NCI-H2171 treated with DMSO at 0.1 percent for 48 hours (cell line): ENCODE measurements at regions not wholly inside any gene's neighbourhood (a gene's known extent, or its start where the extent isn't known, plus 50 kb on each side); places are given as distances from the start of the nearest gene placed in this dataset.

Source experiments
- DNase-seq: peaks from one replicate; lab custom pipeline; 2025; lab: John Stamatoyannopoulos, UW

DNA sequence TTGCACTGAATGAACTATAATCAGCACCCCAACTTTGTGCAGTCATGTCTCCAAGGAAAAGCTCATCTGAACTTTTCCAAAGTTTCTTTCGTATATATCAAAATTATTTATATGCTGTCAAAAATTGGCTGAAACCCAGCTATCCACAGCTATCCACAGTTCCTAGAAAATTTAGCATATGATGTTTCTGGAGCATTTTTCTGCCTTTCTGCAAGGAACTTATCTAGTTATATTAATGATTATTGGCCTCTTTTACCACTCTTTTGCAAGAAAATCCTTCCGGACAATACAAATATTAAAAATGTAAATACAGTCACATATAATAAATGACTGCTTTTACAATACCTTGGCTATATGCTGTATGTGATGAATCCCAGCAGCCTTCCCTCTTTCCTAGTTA lies 270.2 kb downstream of the TMEM167A start:
- no peak for DNase-seq

DNA sequence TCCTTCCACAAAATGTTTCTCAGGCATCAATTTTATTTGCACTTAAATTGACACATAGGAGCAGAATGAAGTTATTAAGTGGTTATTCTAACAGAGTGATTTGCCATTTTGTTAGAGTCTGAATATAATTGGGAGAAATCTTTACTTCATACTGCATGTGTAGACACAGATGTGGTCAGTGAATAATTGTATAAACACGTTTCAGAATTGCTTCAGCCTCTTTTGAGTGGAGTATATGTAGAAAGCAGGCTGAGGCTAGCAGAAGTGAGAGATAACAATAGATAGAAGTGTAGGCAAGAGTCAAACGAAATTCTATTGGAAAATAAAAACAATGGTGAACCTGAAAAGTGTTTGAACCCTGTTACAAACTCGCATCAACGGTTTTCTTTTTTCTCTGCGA lies 270.7 kb downstream of the TMEM167A start:
- DNase-seq, result no peak

DNA sequence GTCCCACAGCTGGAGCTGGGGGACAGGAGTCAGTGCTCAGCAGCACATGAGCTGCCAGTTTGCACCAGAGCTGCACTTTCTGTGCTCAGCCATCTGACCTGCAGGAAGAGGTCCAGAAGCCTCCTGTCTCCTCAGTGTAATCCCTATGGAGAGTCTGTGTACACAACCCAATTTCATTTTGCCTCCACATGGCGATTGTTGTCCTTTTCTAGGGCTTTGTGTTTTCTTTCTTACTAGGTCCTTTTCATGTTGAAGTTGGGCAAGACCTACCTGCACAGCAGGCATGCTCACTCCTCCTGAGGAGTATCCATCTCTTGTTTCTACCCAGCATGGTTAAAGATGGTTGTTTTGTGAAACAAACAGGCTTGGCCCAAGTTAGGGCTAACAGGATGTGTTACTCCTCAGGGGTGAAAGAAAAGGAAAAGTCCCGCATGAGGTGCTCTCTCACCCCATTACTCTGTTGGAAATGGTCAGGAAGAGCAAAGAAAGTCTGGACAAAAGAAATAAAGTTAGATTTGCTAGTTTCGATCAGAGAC lies 273.0 kb downstream of the TMEM167A start:
- no peak for DNase-seq

DNA sequence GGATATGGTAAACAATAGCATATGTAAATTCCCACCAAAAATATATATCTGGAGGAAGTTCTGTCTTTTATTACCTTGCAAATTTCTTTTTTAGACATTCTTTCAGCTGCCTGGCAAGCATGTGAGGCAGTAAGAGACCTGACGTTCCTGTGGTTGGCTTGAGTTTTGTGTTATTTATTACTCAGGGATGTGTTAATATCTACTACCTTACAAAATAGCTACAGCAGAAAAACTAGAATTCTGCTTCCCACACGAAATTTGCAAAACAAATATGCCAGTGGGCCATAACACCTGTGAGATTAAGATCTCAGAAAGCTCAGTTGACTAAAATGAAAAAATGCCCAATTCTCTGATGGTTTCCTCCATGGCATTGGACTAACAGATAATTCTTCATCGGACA lies 274.2 kb downstream of the TMEM167A start:
- no peak for DNase-seq

DNA sequence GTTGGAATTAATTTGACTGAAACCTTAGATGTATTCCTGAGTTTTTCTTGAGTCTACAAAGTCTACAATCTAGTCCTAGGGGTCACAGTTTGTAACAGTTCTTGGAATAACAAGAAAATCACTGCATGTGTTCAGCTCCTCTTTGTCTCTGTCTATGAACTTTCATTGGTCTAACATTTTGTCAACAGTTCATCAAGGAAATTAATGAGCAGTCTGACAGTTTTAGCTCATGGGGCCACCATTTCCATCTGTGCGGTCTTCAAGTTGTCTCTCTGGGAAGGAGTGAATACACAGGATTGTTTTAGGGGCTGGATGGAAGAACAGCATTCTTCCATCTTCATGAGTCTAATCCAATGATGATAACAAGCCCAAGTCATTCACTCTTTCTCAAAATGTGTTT lies 276.4 kb downstream of the TMEM167A start:
- no peak for DNase-seq

DNA sequence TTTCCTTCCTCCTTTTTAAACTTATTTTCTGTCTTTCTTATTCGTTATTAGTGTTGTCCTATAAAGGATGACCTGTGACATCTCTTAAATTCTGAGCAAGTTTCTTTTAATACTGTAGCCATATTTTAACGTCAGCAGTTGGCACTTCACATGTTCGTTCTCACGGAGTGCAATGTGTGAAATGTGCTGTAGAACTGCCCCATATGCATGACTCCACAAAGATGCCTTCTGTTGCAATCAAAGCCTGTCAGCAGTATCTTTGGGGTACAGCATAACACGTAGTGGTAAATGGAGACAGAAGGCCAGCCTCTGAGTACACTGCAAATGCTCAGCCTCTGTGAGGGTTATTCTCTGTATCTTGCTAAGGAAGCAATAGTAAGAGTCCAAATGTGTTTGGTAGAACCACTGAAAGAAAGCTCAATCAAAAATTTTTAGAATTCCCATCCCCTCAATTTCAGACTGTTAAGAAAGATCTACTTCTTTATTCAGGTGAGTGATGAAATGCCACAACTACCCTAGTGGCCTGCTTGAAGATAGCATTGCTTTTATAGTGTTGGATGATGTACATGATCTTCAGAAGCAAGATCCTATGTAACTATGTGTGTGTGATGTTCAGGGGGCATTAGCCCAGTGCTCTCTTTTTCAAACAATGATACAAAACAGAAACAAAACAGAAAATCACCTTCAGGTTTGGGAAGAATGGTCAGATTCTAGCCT lies 277.7 kb downstream of the TMEM167A start:
- DNase-seq, result no peak

DNA sequence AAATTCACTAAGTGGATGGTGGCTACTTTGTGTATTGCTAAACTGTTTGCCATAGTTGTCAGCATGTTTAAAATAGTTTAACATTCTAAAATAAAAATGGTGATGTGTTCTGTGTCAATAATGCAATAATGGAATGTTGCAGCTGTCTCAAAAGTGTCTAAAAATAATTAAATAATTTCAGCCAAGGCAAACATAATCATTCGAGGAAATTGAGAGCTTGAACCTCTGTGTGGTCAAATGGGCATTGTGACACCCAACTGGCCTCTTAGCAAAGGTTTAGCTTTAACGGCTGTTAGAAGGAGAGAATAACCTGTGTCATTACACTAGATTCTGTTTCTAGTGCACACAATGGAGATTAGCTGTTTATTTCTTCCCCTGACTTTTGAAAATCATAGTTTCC lies 278.5 kb downstream of the TMEM167A start:
- DNase-seq, result no peak

DNA sequence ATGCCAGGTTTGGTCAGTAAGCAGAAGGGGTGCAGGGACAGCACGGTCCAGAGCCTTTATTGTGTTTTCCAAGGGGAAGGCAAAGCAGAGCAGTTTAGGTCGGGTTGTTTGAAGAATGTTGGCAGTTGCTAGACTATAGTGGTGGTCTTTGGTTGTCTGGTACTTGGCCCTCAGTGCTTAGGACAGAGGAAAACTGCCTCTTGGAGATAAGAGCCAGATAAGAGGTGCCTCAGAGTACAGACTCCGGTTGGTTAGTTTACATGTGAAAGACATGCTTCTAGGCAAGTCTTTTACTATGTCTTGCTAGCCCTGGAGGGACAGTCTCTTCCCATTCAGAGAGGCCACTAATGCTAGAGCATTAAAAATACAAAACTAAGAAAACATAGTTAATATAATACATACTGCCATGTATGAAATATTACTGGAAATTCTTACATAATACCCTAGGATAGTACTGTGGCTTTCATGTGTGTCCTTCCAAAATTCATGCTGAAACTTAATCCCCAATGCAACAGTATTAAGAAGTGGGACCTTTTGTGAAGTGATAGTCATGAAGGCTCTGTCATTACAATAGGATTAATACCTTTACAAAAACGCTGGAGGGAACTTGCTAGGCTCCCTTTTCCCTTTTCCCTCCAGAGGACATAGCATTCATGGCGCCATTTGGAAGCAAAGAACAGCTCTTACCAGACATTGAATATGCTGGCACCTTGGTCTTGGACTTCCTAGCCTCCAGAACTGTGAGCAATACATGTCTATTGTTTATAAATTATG lies 280.4 kb downstream of the TMEM167A start:
- DNase-seq, result no peak

DNA sequence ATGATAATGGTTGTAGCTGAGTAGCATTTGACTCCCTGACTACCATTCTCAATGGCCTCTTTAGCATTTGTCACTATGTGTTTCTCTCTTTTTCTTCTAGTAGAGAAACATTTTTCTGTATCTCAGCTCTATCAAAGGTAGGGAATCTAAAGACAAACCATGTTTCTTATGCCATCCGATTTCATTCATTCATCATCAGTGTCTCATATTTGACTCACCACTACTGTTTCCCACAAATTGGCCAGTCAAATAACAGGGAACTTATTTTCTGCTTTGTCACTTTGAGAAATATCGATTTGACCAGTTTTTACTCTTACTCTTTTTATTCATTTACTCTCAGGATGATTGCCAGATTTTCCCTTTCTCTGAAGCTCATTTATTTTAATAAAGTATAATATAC lies 282.3 kb downstream of the TMEM167A start:
- DNase-seq, result no peak

DNA sequence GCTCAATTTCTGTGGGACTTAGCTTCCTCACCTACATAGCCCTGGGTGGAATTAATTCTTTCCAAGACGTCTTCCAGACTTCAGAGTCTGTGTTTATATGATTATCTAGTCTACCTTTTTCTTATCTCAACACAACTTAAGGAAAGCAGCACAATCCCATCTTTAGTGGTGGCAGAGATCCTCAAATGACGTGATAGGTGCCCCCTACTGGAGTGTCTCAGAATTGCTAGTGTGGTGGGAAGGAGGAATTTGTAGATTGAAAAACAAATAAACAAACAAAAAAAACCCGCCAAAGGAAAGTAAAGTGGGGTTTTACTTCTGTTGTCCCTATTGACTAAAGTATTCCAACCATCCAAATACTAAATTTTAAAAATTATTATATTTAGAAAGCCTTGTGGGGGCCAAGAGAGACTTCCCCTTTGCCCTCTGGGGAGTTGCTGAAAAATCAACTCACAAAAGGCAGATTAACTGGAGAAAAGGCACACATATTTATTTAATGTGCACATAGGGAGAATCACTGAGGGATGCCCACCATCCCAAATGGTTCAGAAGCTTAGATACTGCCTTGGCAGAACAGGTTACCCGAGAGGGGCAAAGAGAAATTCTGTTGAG lies 283.3 kb downstream of the TMEM167A start:
- peak; percentile 4 for DNase-seq

DNA sequence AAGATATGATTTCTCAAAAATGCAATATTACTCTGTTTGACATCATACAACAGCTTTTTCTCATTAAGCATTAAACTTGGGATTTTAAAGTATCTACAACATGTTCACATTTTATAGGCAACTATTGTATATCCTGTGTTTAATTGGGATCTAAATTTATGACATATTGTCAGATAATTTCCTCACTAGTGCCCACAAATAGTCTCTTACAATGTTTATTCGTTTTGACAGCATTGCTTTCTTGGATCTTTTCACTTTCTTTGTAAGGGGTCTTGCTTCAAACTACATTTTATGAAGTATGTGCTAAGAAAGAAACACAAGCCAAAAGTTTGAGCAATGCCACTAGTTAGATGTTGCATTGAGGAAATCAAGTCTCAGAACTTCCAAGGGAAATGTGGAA lies 285.1 kb downstream of the TMEM167A start:
- DNase-seq, result no peak

DNA sequence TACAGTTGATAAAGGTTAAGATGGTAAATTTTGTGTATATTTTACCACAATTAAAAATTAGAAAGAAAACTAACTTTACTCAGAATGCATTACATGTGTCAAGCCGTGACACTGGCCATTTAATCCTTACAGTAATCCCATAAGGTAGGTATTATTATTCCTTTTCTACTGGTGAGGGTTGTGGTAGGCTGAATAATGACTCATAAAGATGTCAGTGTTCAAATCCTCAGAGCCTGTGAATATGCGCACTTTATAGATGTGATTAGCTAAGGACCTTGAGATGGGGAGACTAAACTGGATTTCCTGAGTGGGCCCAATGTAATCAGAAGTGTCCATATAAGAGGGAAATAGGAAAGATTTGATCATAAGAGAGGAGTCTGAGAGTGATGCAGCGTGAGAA lies 288.1 kb downstream of the TMEM167A start:
- DNase-seq, result no peak

DNA sequence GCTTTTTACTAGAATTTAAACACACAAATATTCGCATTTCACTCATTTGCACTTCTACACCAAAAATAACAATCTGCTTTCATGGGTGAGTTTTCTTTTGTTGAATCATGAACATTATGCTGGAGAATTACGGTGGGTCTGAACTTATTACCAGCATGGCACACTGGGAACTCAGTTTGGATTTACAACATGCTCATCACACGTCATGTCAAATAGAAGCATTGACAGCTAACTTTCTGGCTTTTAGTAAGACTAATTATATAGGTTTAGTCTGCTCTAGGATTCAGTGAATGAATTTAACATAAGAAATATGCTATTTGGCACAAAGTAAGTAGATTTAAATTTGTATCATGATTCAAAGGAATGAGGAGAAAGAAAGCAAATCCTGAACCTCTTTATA lies 290.4 kb downstream of the TMEM167A start:
- no peak for DNase-seq

DNA sequence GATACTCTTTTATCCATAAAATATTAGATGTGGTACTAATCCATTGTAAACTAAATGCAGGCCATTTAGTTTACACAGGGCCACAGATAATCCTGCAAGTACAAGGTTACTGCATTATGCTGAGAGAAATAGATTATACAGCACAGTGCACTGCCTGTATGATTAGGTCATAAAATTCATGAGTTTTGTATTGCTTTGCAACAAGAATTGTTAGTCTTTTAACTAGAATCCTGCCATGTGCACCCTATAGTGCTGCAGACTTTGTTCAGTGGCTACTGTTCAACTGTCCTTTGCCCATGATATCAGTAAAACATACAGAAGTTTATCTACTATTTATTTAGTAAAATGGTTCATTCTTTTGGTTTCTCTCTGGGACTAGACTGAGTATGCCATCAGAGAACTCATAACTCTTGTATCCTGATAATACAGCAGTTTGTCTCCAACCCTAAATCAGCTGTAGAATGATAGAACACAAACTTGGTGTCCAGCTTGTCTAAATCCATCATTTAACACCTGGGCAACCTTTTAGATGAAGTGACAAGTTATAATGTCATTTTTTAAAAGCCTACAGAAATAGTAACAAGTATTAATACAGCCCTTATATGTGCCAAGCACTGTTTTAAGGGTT lies 291.2 kb downstream of the TMEM167A start:
- DNase-seq, result no peak

DNA sequence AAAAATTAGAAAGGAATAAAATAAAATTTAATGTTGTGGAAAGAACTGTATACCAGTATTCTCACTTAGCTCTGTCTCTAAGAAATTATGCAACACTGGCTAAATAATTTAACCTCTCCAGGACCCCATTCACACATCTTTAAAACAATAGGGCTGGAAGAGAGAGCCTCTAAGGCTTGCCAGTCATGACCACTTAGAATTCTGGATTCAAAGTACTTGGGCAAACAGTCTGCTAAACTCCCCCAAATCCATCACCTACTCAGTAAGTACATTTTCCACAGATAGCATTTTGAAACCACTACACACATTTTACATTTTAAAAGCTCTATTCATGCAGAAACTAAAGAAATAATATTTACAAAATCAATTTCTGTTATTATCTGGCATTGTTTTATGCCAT lies 291.7 kb downstream of the TMEM167A start:
- DNase-seq, result no peak

DNA sequence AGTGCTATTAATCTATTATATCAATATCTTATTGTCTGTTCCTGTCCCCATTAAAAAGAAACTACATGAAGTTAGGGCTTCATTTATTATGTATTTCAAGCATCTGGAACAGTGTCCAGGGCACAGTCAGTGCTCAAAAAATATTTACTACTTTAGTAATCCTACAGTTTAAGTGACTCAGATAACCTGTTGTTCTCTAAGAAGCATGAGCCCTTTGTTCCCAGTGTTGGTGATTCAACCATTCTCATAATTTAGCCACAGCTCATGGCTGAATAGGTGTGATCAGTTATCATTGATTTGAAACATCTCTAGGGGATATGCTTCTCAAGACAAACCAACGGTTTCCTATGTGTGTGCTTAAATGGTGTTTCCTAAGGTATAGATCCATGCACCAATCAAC lies 292.7 kb downstream of the TMEM167A start:
- no peak for DNase-seq

DNA sequence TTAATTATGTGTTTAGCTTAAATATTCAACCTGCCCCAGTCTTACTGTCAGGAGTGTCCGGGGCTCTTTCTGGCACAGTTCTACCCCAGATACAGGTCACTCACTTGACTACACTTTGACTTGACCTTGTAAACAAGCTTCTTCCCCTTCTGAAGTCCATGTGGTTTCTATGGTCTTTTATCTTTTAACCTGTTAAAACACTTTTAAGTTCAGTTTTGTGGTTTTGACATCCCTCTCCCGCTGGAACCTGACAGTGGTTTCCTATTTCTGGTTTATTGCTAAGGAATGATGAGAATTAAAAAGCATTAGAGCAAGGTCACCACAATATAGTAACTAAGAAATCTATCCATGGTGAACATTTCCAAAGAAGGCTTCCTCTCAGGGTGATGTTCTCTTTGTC lies 300.1 kb downstream of the TMEM167A start:
- no peak for DNase-seq

DNA sequence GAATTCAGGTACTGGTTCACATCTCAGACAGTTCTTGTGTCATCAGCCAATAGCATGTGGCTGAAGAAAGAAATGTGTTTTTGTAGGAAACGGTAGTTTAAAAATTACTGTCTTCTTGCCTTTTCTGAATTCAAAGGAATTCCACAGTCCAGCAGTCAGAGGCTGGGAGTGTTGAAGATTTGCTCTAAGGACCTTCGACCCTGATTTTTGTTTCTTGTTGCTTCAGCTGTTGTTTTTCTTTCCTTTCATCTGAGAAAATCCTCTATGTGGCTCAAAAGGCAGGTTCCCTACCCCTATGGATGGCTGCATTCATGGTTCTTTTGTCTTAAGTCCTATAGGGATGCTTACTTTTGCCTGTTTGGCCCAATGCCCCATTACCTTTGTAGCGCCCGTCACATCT lies 304.9 kb downstream of the TMEM167A start:
- no peak for DNase-seq

DNA sequence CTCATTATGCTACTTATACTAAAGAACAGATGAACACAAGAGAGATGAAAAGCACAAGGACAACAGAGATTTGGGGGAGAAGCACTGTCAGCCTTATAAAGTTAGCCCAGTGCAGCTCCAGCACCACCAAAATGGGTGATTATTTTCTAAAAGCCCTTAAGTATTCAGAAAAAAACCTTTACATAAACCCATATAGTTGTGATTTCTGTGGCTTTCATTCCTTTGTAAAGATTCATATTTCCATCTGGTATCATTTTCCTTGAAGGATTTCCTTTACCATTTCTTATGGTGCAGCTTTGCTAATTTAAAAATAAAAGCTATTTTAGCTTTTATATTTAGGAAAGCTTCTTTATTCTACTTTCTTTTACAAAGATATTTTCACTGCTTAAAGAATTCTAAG lies 311.0 kb downstream of the TMEM167A start:
- DNase-seq, result no peak

DNA sequence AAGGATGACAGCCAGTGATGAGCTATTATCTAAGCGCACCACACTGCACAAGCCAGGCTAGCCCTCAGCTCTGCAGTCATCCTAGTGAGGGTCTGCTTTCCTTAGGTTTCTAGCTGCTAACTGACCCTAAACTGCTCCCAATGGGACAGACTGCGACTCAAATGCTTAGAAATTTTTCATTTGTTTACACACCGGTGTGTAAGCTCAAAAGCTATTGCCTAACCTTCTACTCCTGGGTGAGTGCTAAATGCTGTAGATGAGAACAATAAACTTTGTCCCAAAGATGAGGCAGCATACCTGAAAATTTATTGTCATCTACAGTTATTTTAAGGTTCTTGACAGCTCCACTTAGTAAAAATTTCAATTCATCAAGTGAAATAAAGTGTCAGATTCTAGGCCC lies 311.4 kb downstream of the TMEM167A start:
- DNase-seq, result no peak

DNA sequence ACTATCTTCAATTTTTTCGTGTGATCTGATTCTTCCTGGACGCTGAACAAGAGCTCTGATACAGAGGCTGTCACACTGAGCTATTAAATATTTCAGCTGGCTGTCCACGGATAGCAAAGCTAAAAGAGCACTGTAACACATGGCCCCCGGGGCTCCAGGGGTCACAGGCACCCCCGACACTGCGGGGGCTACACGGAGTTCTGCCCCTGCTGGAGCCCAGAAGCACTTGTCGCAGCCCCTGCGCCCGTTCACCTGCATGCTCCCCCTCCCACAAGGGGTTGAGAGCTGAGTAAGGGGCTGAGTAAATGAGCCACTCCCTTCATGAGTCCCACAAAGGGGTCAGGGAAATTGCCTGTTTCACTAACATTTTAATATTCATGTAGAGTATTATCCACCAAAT lies 316.3 kb downstream of the TMEM167A start:
- no peak for DNase-seq

DNA sequence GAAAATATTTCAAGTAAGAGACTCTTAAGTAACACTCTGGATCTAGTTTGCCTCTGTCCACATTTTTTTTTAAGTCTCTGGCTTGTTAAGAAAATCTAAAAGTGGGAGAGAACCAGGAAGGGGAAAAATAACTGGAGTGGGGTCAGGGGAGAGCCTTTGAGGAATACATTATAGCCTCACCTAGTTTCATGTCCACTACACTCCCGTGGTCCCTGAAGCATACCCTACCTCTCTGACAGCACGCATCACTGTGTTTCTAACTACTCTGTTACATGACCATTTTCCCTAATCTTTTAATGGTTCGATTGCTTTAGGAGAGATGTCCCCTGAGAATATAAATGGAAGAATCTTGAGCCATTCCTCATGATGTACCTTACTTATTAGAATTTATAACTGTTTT lies 318.3 kb downstream of the TMEM167A start:
- no peak for DNase-seq

DNA sequence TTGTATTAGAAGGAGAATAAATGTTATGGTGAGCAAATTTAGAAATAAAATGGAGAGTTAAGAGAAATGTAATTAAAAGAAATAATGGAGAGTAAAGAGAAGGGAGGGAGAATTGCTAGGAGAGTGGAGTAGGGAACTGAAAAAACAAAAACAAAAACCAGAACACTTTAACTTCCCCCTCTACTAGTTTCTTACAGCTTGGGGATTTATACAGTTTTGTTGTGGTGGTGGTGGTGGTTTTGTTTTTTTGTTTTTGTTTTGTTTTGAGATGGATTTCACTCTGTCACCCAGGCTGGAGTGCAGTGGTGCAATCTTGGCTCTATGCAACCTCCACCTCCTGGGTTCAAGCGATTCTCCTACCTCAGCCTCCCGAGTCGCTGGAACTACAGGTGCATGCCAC lies 322.4 kb downstream of the TMEM167A start:
- DNase-seq, result no peak
